Transverse colon (tissue), 4 donors: ENCODE measurements at regions not wholly inside any gene's neighbourhood (a gene's known extent, or its start where the extent isn't known, plus 50 kb on each side); places are given as distances from the start of the nearest gene placed in this dataset.

Source experiments
- DNase-seq: peaks from one replicate; pipeline ENCODE4 v3.0.0-alpha.2; 2019
- H3K27ac ChIP-seq, 4 donors: fragments of 200-600 bp; sonication (generic); 2 replicates each; pipeline ENCODE4 v1.5.1; 2016 to 2018; ENCODE audit warnings: inconsistent platforms in 4 of 4
- H3K27me3 ChIP-seq: fragments of 200-600 bp; sonication (generic); 2 replicates; pipeline ENCODE4 v1.5.1; 2017; ENCODE audit warnings: inconsistent platforms
- H3K36me3 ChIP-seq, 4 donors: fragments of 200-600 bp; sonication (generic); 2 replicates each; pipeline ENCODE4 v1.5.1; 2017 to 2019; ENCODE audit warnings: inconsistent platforms in 4 of 4
- H3K4me1 ChIP-seq, 4 donors: fragments of 200-600 bp; sonication (generic); 2 replicates each; pipeline ENCODE4 v1.5.1; 2017 to 2020; ENCODE audit warnings: inconsistent platforms in 4 of 4
- H3K4me3 ChIP-seq, 4 donors: fragments of 200-600 bp; sonication (generic); 1 replicate in 1 of 4; 2 replicates in 3 of 4; pipeline versions ENCODE4 v1.5.1 to v1.6.1; 2017 to 2019; ENCODE audit warnings: inconsistent platforms in 4 of 4
- H3K9me3 ChIP-seq, 2 donors: fragments of 200-600 bp; sonication (generic); 2 replicates each; pipeline ENCODE4 v1.5.1; 2017 to 2019; ENCODE audit warnings: inconsistent platforms in 2 of 2
- CTCF ChIP-seq, 5 experiments: fragments of 200-600 bp in 3 of 5; fragments of 450-650 bp in 2 of 5; sonication (generic) in 3 of 5; IDR thresholded peaks; 1 replicate in 2 of 5; 2 replicates in 3 of 5; pipeline ENCODE4 v1.5.1; 2016 to 2017; ENCODE audit warnings: antibody characterized with exemption in 5 of 5, inconsistent platforms in 3 of 5, mild to moderate bottlenecking in 2 of 5, moderate library complexity in 1 of 5
- EP300 ChIP-seq: sonication (generic); formaldehyde crosslinking; IDR thresholded peaks from one replicate; pipeline ENCODE4 v1.6.1; 2017; ENCODE audit warnings: antibody characterized with exemption, low read depth
- POLR2A ChIP-seq: fragments of 450-650 bp; IDR thresholded peaks from one replicate; pipeline ENCODE4 v1.6.1; 2016; ENCODE audit warnings: antibody characterized with exemption, mild to moderate bottlenecking, moderate library complexity
- POLR2AphosphoS5 ChIP-seq, 3 donors: sonication (generic); formaldehyde crosslinking; IDR thresholded peaks; one replicate each; pipeline ENCODE4 v1.6.1; 2016; ENCODE audit warnings: antibody characterized with exemption in 3 of 3
- WGBS, 2 donors: methylation state at CpG; one replicate each; pipeline ENCODE4 v1.1.5; 2018; ENCODE audit warnings: low coverage in 1 of 2; 5-methylcytosine and 5-hydroxymethylcytosine counted together
- in situ Hi-C, 4 donors: fragments of 200-750 bp; cut with MboI; loops; one replicate each; pipeline versions ENCODE4 v1.15.0 to v1.15.1; 2017; ENCODE audit warnings: low sequenced_read_pairs in 3 of 4, low pct_ligation_motif_present in 1 of 4, low pct_unique_long_range_greater_than_20kb in 1 of 4
- intact Hi-C: fragments of 100-400 bp; cut with DNase I; formaldehyde crosslinking; loops from one replicate; pipeline ENCODE4 v1.15.1; 2023; ENCODE audit warnings: low total_unique reads

GRCh38 chr1:8189931-8190483 lies 127.9 kb upstream of the SLC45A1 start:
- in situ Hi-C loops, result no loop called here
- no peak for DNase-seq
- intact Hi-C loops, result no loop called here
- H3K27ac ChIP-seq, result peak overlapping the region in 1 of 4 donors; percentile 22
- no peaks in the 10 kb centered on the region for H3K36me3 ChIP-seq
- no peaks in the 10 kb centered on the region for H3K9me3 ChIP-seq
- 87% methylated on average over 6 of the region's 6 CpGs; no CpG with 5 or more reads in 1 of the 2 donors for WGBS, 2 donors
- no peaks in the 10 kb centered on the region for H3K27me3 ChIP-seq
- peaks cover 0 to 8% (median 2%) of the 10 kb centered on the region in 4 donors for H3K4me1 ChIP-seq
- no peak overlapping the region for H3K4me3 ChIP-seq
- TF ChIP-seq POLR2A (no peak), EP300 (no peak), POLR2AphosphoS5 (IDR thresholded peaks at IDR 0.05) (no peak), CTCF (IDR thresholded peaks at IDR 0.05) (no peak)

- TF ChIP-seq POLR2A (no peak), POLR2AphosphoS5 (IDR thresholded peaks at IDR 0.05) (no peak), CTCF (IDR thresholded peaks at IDR 0.05) (no peak), EP300 (no peak)
- WGBS, 2 donors, result 88 to 94% methylated on average over 4 to 5 of the region's 5 CpGs
- Histone ChIP-seq H3K27me3 (no peaks in the 10 kb centered on the region), H3K9me3 (no peaks in the 10 kb centered on the region), H3K4me1 (peaks cover 0 to 13% (median 4%) of the 10 kb centered on the region in 4 donors), H3K27ac (no peak overlapping the region), H3K4me3 (no peak overlapping the region), H3K36me3 (no peaks in the 10 kb centered on the region)
- intact Hi-C loops (no loop called here), in situ Hi-C loops (no loop called here)
- DNase-seq, result no peak
Observed at GRCh38 chr1:8185400-8185799, 132.5 kb upstream of the SLC45A1 start.

GRCh38 chr1:8184301-8184700 lies 133.6 kb upstream of the SLC45A1 start:
- no peak for DNase-seq
- Histone ChIP-seq H3K27ac (no peak overlapping the region), H3K4me3 (no peak overlapping the region), H3K27me3 (no peaks in the 10 kb centered on the region), H3K4me1 (peaks cover 0 to 13% (median 4%) of the 10 kb centered on the region in 4 donors), H3K36me3 (no peaks in the 10 kb centered on the region), H3K9me3 (peaks cover 3 to 8% of the 10 kb centered on the region in 2 donors)
- in situ Hi-C loops, result no loop called here
- 90 to 92% methylated on average over 3 of the region's 3 CpGs for WGBS, 2 donors
- intact Hi-C loops, result no loop called here
- TF ChIP-seq EP300, result no peak
- TF ChIP-seq POLR2AphosphoS5 (IDR thresholded peaks at IDR 0.05), result no peak

GRCh38 chr1:8182034-8182761 lies 135.7 kb upstream of the SLC45A1 start:
- 51 to 54% methylated on average over 12 of the region's 12 CpGs for WGBS, 2 donors
- intact Hi-C loops, result no loop called here
- Histone ChIP-seq H3K9me3 (peaks cover 13 to 14% of the 10 kb centered on the region in 2 donors), H3K4me3 (peak overlapping the region in 1 of 4 donors; percentile 3), H3K4me1 (peaks cover 0 to 13% (median 4%) of the 10 kb centered on the region in 4 donors), H3K27ac (peak overlapping the region; percentile 40 to 63 (median 58)), H3K36me3 (no peaks in the 10 kb centered on the region), H3K27me3 (no peaks in the 10 kb centered on the region)
- TF ChIP-seq CTCF (IDR thresholded peaks at IDR 0.05) (no peak), POLR2AphosphoS5 (IDR thresholded peaks at IDR 0.05) (peak in 1 of 3 donors; percentile 16), POLR2A (no peak), EP300 (no peak)
- in situ Hi-C loops, result no loop called here
- peak; percentile 27 for DNase-seq
